ENCODE measurements at regions not wholly inside any gene's neighbourhood (a gene's known extent, or its start where the extent isn't known, plus 50 kb on each side); places are given as distances from the start of the nearest gene placed in this dataset.
"Not testable (repeated sequence)": the region's sequence is repeated elsewhere in the genome, so short reads cannot be mapped to it uniquely, and the experiment has no call there.

DNA sequence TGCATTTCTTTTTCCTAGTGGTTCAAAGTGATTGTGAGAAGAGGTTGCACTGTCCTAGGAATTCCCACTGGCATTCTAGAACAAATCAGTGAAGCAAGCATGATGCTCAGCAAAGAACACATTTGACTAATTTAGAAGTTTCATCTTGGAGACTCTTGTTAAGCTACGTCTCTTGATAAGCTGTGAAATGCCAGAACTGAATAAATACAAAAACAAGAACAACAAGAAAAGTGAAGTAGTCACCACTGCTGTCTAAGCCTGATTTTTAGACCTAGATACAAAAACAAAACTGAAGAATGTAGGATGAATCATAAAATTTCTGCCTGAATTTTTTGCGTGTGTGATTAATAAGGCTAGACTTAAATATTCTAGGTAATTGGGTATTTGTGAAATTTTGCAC lies 1162.4 kb downstream of the TUSC7 start:
- H3K9me3 ChIP-seq (ENCODE audit: low read depth): no peaks in the 10 kb centered on the region
- no peaks in the 10 kb centered on the region for H3K27me3 ChIP-seq
- no peaks in the 10 kb centered on the region for H3K4me1 ChIP-seq (ENCODE audit: low read depth)
- no peaks in the 10 kb centered on the region for H3K36me3 ChIP-seq
- TF ChIP-seq, protein P1, sequence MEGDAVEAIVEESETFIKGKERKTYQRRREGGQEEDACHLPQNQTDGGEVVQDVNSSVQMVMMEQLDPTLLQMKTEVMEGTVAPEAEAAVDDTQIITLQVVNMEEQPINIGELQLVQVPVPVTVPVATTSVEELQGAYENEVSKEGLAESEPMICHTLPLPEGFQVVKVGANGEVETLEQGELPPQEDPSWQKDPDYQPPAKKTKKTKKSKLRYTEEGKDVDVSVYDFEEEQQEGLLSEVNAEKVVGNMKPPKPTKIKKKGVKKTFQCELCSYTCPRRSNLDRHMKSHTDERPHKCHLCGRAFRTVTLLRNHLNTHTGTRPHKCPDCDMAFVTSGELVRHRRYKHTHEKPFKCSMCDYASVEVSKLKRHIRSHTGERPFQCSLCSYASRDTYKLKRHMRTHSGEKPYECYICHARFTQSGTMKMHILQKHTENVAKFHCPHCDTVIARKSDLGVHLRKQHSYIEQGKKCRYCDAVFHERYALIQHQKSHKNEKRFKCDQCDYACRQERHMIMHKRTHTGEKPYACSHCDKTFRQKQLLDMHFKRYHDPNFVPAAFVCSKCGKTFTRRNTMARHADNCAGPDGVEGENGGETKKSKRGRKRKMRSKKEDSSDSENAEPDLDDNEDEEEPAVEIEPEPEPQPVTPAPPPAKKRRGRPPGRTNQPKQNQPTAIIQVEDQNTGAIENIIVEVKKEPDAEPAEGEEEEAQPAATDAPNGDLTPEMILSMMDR (IDR thresholded peaks at IDR 0.05; ENCODE audit: low read depth, low read length): no peak
- DNase-seq (ENCODE audit: low read depth in 1 of 2, low spot score in 1 of 2): no peak
- H3K4me3 ChIP-seq: no peak overlapping the region
- no peak overlapping the region for H3K27ac ChIP-seq

DNA sequence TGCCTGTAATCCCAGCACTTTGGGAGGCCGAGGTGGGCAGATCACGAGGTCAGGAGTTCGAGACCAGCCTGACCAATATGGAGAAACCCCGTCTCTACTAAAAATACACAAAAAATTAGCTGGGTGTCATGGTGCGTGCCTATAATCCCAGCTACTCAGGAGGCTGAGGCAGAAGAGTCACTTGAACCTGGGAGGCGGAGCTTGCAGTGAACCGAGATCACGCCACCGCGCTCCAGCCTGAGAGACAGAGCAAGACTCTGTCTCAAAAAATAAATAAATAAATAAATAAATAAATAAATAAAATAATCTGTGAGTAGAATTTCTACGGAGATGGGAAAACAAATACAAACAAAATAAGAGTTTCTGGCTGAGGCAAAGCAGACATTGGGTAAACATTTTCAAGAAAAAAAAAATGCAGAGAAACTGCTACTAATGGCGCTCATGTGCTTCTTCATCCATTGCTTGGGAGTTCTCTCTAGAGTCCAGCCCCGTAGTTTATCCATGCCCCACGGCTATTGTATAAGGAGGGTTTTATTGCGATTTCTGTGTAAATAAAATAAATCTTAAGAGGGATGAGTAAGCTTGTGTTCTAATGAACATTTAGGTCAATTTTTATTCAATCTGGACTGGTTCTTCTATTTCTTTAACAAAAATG lies 1161.9 kb downstream of the IGSF11 start:
- not testable (repeated sequence) for H3K27me3 ChIP-seq; H3K36me3 ChIP-seq; H3K4me1 ChIP-seq (ENCODE audit: low read depth); H3K4me3 ChIP-seq; H3K9me3 ChIP-seq (ENCODE audit: low read depth); H3K27ac ChIP-seq; DNase-seq (ENCODE audit: low read depth in 1 of 2, low spot score in 1 of 2)

DNA sequence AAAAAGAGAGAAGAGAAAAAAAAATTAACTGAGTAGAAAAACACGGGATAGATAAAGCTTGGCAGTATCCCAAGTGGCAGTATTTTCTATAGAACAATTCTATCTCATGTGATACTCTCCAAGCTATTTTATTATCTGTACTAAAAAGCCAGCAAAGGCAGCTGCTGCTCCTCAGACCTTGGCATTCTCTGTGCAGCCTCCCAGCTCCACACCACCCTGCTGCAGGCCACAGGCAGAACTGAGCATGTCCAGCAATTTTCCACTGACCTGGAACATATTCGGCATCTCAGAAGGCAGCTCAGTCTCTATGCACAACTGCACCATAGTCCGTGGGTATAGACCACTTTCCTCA lies 1161.4 kb downstream of the IGSF11 start:
- Histone ChIP-seq H3K36me3 (no peaks in the 10 kb centered on the region), H3K27me3 (no peaks in the 10 kb centered on the region), H3K4me1 (ENCODE audit: low read depth) (no peaks in the 10 kb centered on the region), H3K9me3 (ENCODE audit: low read depth) (no peaks in the 10 kb centered on the region), H3K27ac (no peak overlapping the region), H3K4me3 (no peak overlapping the region)
- TF ChIP-seq, protein P1 (IDR thresholded peaks at IDR 0.05; ENCODE audit: low read depth, low read length): no peak
- peak; percentile 10 to 58 for DNase-seq (ENCODE audit: low read depth in 1 of 2, low spot score in 1 of 2)

DNA sequence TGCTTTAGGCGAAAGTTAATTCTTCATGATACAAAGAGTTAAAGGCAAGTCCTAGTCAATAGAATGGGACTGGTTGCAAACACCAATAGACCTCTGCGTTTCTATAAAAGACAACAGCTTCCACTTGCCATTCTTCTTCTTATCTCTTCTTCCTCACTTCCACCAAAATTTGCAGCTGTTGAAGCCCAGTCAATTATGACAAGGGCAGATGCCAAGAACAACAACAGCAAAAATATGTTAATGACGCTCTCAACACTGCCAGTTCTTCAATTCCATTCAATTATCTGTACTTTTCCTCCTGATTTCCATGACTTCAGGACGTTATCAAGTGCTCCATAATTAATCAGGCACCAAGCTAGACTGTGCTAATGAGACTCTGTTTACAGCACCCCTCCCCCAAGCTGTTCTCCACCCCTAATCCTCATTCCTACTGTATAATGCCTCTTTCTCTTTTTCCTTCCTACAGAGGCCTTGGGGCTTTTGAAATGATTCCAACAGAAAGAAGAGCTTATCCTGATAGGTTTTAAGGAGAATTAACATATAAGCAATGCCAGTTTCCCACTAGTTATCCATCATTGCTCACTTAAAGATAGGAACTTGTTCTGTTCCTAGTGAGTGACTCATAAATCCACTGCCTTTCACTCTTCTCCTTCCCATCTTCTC lies 1160.5 kb downstream of the IGSF11 start:
- H3K36me3 ChIP-seq: no peaks in the 10 kb centered on the region
- TF ChIP-seq, protein P1 (IDR thresholded peaks at IDR 0.05; ENCODE audit: low read depth, low read length): no peak
- H3K27ac ChIP-seq: no peak overlapping the region
- H3K4me3 ChIP-seq: no peak overlapping the region
- DNase-seq (ENCODE audit: low read depth in 1 of 2, low spot score in 1 of 2): no peak
- no peaks in the 10 kb centered on the region for H3K9me3 ChIP-seq (ENCODE audit: low read depth)
- no peaks in the 10 kb centered on the region for H3K4me1 ChIP-seq (ENCODE audit: low read depth)
- H3K27me3 ChIP-seq: no peaks in the 10 kb centered on the region

DNA sequence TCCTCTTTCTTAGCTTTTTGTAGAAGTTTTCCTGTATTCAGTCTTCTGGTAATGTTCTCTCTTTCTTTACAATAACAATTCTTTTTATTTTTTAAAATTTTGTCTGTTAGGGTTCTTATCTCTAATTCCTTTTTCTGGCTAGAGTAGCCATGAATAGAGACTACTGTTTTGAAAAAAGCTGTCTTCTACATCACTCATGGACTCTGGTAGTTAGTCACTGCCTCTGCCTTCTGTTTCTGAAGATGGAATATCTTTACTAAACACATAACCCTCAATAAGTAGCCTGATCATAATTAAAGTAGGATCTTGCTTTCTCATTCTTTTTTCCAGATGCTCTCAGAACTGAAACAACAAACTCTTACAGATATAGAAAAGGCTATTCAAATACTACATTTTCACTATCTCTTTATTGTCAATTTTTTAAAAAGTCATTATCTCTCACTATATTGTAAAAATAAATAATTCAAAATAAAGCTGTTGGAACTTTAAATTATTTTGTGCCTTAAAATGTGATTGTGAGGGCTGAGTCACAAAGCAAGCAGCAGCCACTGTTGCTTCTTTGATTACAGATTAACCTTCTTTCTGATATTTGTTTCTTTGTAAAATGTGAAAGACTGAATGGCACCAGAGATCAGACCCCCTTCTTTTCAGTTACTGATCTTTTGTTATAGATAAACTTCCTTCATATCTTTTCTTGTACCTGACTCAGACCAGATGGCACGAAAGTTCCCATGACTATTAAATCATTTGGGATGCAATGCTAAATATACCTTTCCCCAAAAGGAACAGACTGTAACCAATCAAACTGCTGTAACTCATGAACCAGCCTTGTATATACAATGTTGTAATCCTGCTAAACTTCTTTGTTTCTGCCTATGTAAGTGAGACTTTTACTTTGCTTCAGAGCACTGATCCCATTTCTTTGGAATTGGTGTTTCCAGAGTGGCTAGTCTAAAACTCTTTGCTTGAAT lies 1159.5 kb downstream of the IGSF11 start:
- H3K27ac ChIP-seq: no peak overlapping the region
- no peak for DNase-seq (ENCODE audit: low read depth in 1 of 2, low spot score in 1 of 2)
- H3K4me1 ChIP-seq (ENCODE audit: low read depth): no peaks in the 10 kb centered on the region
- H3K4me3 ChIP-seq: no peak overlapping the region
- H3K9me3 ChIP-seq (ENCODE audit: low read depth): no peaks in the 10 kb centered on the region
- no peaks in the 10 kb centered on the region for H3K36me3 ChIP-seq
- TF ChIP-seq, protein P1 (IDR thresholded peaks at IDR 0.05; ENCODE audit: low read depth, low read length): no peak
- no peaks in the 10 kb centered on the region for H3K27me3 ChIP-seq

Data from cardiac muscle cell (in vitro differentiated cells and primary cell).